WTC11 (cell line): ENCODE measurements at regions not wholly inside any gene's neighbourhood (a gene's known extent, or its start where the extent isn't known, plus 50 kb on each side); places are given as distances from the start of the nearest gene placed in this dataset.
A peak's percentile ranks its signal among the peaks of the same experiment; 100 is the strongest.

Experiments
- ATAC-seq: fragments of 200-7000 bp; cut with Tn5 transposase; 2 replicates; pipeline ENCODE4 v1.10.0; 2021; ENCODE audit warnings: mild to moderate bottlenecking, moderate library complexity
- CTCF ChIA-PET: fragments of 300-600 bp; sonication (Branson Sonifier 250); formaldehyde crosslinking; loops from one replicate; lab custom pipeline; 2021; ENCODE audit warnings: antibody characterized with exemption; lab: Charles Lee
- POLR2A ChIA-PET: fragments of 350-600 bp; sonication (Branson Sonifier 250); formaldehyde crosslinking; loops from one replicate; lab custom pipeline; 2021; ENCODE audit warnings: antibody characterized with exemption; lab: Charles Lee
- DNase-seq: peaks from one replicate; pipeline ENCODE4 v3.0.0; 2021; ENCODE audit warnings: low spot score
- H3K27ac Mint-ChIP-seq: 2 replicates; pipeline ENCODE4 v1.8.0; 2021; ENCODE audit warnings: mixed read lengths
- H3K27me3 Mint-ChIP-seq: 2 replicates; pipeline ENCODE4 v1.8.0; 2021; ENCODE audit warnings: low read depth, mild to moderate bottlenecking, moderate library complexity, mixed read lengths
- H3K36me3 Mint-ChIP-seq: 2 replicates; pipeline ENCODE4 v1.8.0; 2021; ENCODE audit warnings: mixed read lengths
- H3K4me1 Mint-ChIP-seq: 2 replicates; pipeline ENCODE4 v1.8.0; 2022; ENCODE audit warnings: mixed read lengths
- H3K4me3 Mint-ChIP-seq: 2 replicates; pipeline ENCODE4 v1.8.0; 2021; ENCODE audit warnings: mild to moderate bottlenecking, moderate library complexity, mixed read lengths
- H3K9me3 Mint-ChIP-seq: 2 replicates; pipeline ENCODE4 v1.8.0; 2021; ENCODE audit warnings: mixed read lengths
- ATF2 ChIP-seq: sonication (generic); formaldehyde crosslinking; IDR thresholded peaks from 2 replicates; pipeline ENCODE4 v1.8.1; 2022; ENCODE audit warnings: low read depth, missing genetic modification reagents, borderline replicate concordance
- ATF6 ChIP-seq: sonication (generic); formaldehyde crosslinking; IDR thresholded peaks from 2 replicates; pipeline ENCODE4 v1.8.1; 2023; ENCODE audit warnings: mild to moderate bottlenecking, missing genetic modification reagents
- E2F4 ChIP-seq: sonication (generic); formaldehyde crosslinking; IDR thresholded peaks from 2 replicates; pipeline ENCODE4 v1.8.1; 2022; ENCODE audit warnings: low read depth, mild to moderate bottlenecking, moderate library complexity, missing genetic modification reagents, borderline replicate concordance
- ELF4 ChIP-seq: sonication (generic); formaldehyde crosslinking; IDR thresholded peaks from 2 replicates; pipeline ENCODE4 v1.8.1; 2022; ENCODE audit warnings: low read depth, mild to moderate bottlenecking, moderate library complexity, missing genetic modification reagents
- ESRRA ChIP-seq: sonication (generic); formaldehyde crosslinking; IDR thresholded peaks from 2 replicates; pipeline ENCODE4 v1.8.1; 2022; ENCODE audit warnings: mild to moderate bottlenecking, missing genetic modification reagents, borderline replicate concordance
- FOXJ3 ChIP-seq: sonication (generic); formaldehyde crosslinking; IDR thresholded peaks from 2 replicates; pipeline ENCODE4 v1.9.0; 2021; ENCODE audit warnings: missing genetic modification reagents, mild to moderate bottlenecking, borderline replicate concordance
- FOXP1 ChIP-seq: sonication (generic); formaldehyde crosslinking; IDR thresholded peaks from 2 replicates; pipeline ENCODE4 v1.8.0; 2022; ENCODE audit warnings: missing genetic modification reagents, mild to moderate bottlenecking, moderate library complexity, borderline replicate concordance
- JUN ChIP-seq: sonication (generic); formaldehyde crosslinking; IDR thresholded peaks from 2 replicates; pipeline ENCODE4 v1.8.0; 2023; ENCODE audit warnings: mild to moderate bottlenecking, missing genetic modification reagents
- MLX ChIP-seq: sonication (generic); formaldehyde crosslinking; IDR thresholded peaks from 2 replicates; pipeline ENCODE4 v1.8.1; 2023; ENCODE audit warnings: mild to moderate bottlenecking, missing genetic modification reagents, moderate library complexity
- NFATC4 ChIP-seq: fragments of 250-450 bp; sonication (Bioruptor Pico); IDR thresholded peaks from 2 replicates; pipeline ENCODE4 v1.9.0; 2021; ENCODE audit warnings: mild to moderate bottlenecking
- NFYB ChIP-seq: sonication (generic); formaldehyde crosslinking; conservative IDR thresholded peaks from 2 replicates; pipeline ENCODE4 v1.8.0; 2022; ENCODE audit warnings: low read depth, missing genetic modification reagents
- PREB ChIP-seq: sonication (generic); formaldehyde crosslinking; IDR thresholded peaks from 2 replicates; pipeline ENCODE4 v1.8.1; 2022; ENCODE audit warnings: mild to moderate bottlenecking, missing genetic modification reagents, moderate library complexity, borderline replicate concordance
- TEAD4 ChIP-seq: sonication (generic); formaldehyde crosslinking; IDR thresholded peaks from 2 replicates; pipeline ENCODE4 v1.8.0; 2022; ENCODE audit warnings: mild to moderate bottlenecking, missing genetic modification reagents
- ZNF138 ChIP-seq: sonication (generic); formaldehyde crosslinking; conservative IDR thresholded peaks from 2 replicates; pipeline ENCODE4 v1.8.1; 2022; ENCODE audit warnings: mild to moderate bottlenecking, moderate library complexity, missing genetic modification reagents
- ZNF425 ChIP-seq: fragments of 250-450 bp; sonication (Bioruptor Pico); conservative IDR thresholded peaks from 2 replicates; pipeline ENCODE4 v1.9.0; 2021; ENCODE audit warnings: mild to moderate bottlenecking
- ZNF671 ChIP-seq: fragments of 250-450 bp; sonication (Bioruptor Pico); IDR thresholded peaks from 2 replicates; pipeline ENCODE4 v1.8.0; 2021; ENCODE audit warnings: mild to moderate bottlenecking
- ZSCAN18 ChIP-seq: fragments of 250-450 bp; sonication (Bioruptor Pico); IDR thresholded peaks from 2 replicates; pipeline ENCODE4 v2.1.2; 2022; ENCODE audit warnings: mild to moderate bottlenecking, moderate library complexity

GRCh38 chr6:66664112-66664511, 957.1 kb upstream of the EYS start:
- DNase-seq: no peak
- ATAC-seq: no peak
- H3K36me3 Mint-ChIP-seq: peaks cover 9% of the 10 kb centered on the region
- no peak overlapping the region for H3K4me3 Mint-ChIP-seq
- H3K27ac Mint-ChIP-seq: no peak overlapping the region
- peaks cover 8% of the 10 kb centered on the region for H3K4me1 Mint-ChIP-seq
- ChIA-PET CTCF (no interaction called here), POLR2A (no interaction called here)
- H3K27me3 Mint-ChIP-seq: no peaks in the 10 kb centered on the region
- TF ChIP-seq ZNF138 (no peak), ATF6 (no peak), E2F4 (CRISPR knock-in tag) (no peak), MLX (CRISPR knock-in tag) (no peak), FOXP1 (no peak), PREB (no peak), ZSCAN18 (CRISPR knock-in tag) (no peak), JUN (CRISPR knock-in tag) (no peak), ZNF671 (no peak), NFYB (CRISPR knock-in tag) (no peak), ZNF425 (CRISPR knock-in tag) (no peak), TEAD4 (CRISPR knock-in tag) (no peak)
- H3K9me3 Mint-ChIP-seq: peaks cover 21% of the 10 kb centered on the region

GRCh38 chr6:66662721-66663507, 955.9 kb upstream of the EYS start:
- POLR2A ChIA-PET: no interaction called here
- DNase-seq (no peak), ATAC-seq (peak; percentile 32; the same call in 1 of the 2 replicates)
- Mint-ChIP-seq H3K27ac (no peak overlapping the region), H3K4me1 (peaks cover 8% of the 10 kb centered on the region), H3K27me3 (no peaks in the 10 kb centered on the region), H3K9me3 (peaks cover 20% of the 10 kb centered on the region), H3K36me3 (peaks cover 9% of the 10 kb centered on the region), H3K4me3 (no peak overlapping the region)
- CTCF ChIA-PET: interaction anchor here (1.0 kb wide), 1 partner anchor 40 kb away, joined by 3 read pairs; no protein-coding TSS in a partner anchor
- no peak for TF ChIP-seq ZNF425 (CRISPR knock-in tag)
- TF ChIP-seq ELF4 (CRISPR knock-in tag): no peak
- TF ChIP-seq NFATC4 (CRISPR knock-in tag): no peak
- no peak for TF ChIP-seq ESRRA
- no peak for TF ChIP-seq FOXJ3 (CRISPR knock-in tag)
- TF ChIP-seq JUN (CRISPR knock-in tag): no peak
- no peak for TF ChIP-seq ATF2 (CRISPR knock-in tag)
